ENCODE measurements at regions not wholly inside any gene's neighbourhood (a gene's known extent, or its start where the extent isn't known, plus 50 kb on each side); places are given as distances from the start of the nearest gene placed in this dataset.

GRCh38 chrX:122246937-122247336, 937.1 kb upstream of the GRIA3 start:
- Histone ChIP-seq H3K4me3 (no peak overlapping the region), H3K4me1 (no peaks in the 10 kb centered on the region), H3K36me3 (no peaks in the 10 kb centered on the region), H3K27me3 (no peaks in the 10 kb centered on the region), H3K9me3 (no peaks in the 10 kb centered on the region), H3K27ac (no peak overlapping the region)
- 53 to 60% methylated on average over 3 of the region's 3 CpGs for WGBS, 2 donors (ENCODE audit: low coverage in 1 of 2)
- ATAC-seq, result no peak
- TF ChIP-seq EP300 (IDR thresholded peaks at IDR 0.05), result no peak
- no peak for TF ChIP-seq POLR2A (IDR thresholded peaks at IDR 0.05)

- H3K4me3 ChIP-seq, result no peak overlapping the region
- TF ChIP-seq CTCF (IDR thresholded peaks at IDR 0.05), result no peak
- TF ChIP-seq EP300 (IDR thresholded peaks at IDR 0.05), result no peak
- no peak for TF ChIP-seq POLR2A (IDR thresholded peaks at IDR 0.05)
- no peak for TF ChIP-seq POLR2AphosphoS5 (IDR thresholded peaks at IDR 0.05)
- ATAC-seq, result no peak
- no peaks in the 10 kb centered on the region for H3K4me1 ChIP-seq
- H3K36me3 ChIP-seq, result no peaks in the 10 kb centered on the region
- H3K27me3 ChIP-seq, result no peaks in the 10 kb centered on the region
- no peaks in the 10 kb centered on the region for H3K9me3 ChIP-seq
- no peak overlapping the region for H3K27ac ChIP-seq
Measured at GRCh38 chrX:122248681-122249080, 935.4 kb upstream of the GRIA3 start.

- Histone ChIP-seq H3K27ac (no peak overlapping the region), H3K4me1 (no peaks in the 10 kb centered on the region), H3K27me3 (no peaks in the 10 kb centered on the region), H3K36me3 (no peaks in the 10 kb centered on the region), H3K4me3 (no peak overlapping the region), H3K9me3 (no peaks in the 10 kb centered on the region)
- 64 to 74% methylated on average over 5 of the region's 5 CpGs for WGBS, 2 donors (ENCODE audit: low coverage in 1 of 2)
- no peak for TF ChIP-seq POLR2A (IDR thresholded peaks at IDR 0.05)
- no peak for TF ChIP-seq POLR2AphosphoS5 (IDR thresholded peaks at IDR 0.05)
- no peak for TF ChIP-seq CTCF (IDR thresholded peaks at IDR 0.05)
- no peak for TF ChIP-seq EP300 (IDR thresholded peaks at IDR 0.05)
- ATAC-seq, result no peak
Measured at GRCh38 chrX:122252454-122252853, 931.6 kb upstream of the GRIA3 start.

GRCh38 chrX:122268353-122268752, 915.7 kb upstream of the GRIA3 start:
- no peak overlapping the region for H3K27ac ChIP-seq
- H3K9me3 ChIP-seq, result no peaks in the 10 kb centered on the region
- H3K36me3 ChIP-seq, result no peaks in the 10 kb centered on the region
- H3K4me3 ChIP-seq, result no peak overlapping the region
- no peaks in the 10 kb centered on the region for H3K4me1 ChIP-seq
- H3K27me3 ChIP-seq, result no peaks in the 10 kb centered on the region
- no peak for ATAC-seq
- no peak for TF ChIP-seq POLR2AphosphoS5 (IDR thresholded peaks at IDR 0.05)
- no peak for TF ChIP-seq EP300 (IDR thresholded peaks at IDR 0.05)
- TF ChIP-seq CTCF (IDR thresholded peaks at IDR 0.05), result no peak
- no peak for TF ChIP-seq POLR2A (IDR thresholded peaks at IDR 0.05)

GRCh38 chrX:122269243-122269781, 914.8 kb upstream of the GRIA3 start:
- no peak overlapping the region for H3K27ac ChIP-seq
- H3K9me3 ChIP-seq, result no peaks in the 10 kb centered on the region
- no peak for ATAC-seq
- TF ChIP-seq EP300 (IDR thresholded peaks at IDR 0.05) (no peak), POLR2A (IDR thresholded peaks at IDR 0.05) (no peak), CTCF (IDR thresholded peaks at IDR 0.05) (no peak), POLR2AphosphoS5 (IDR thresholded peaks at IDR 0.05) (no peak)
- no peaks in the 10 kb centered on the region for H3K27me3 ChIP-seq
- no peak overlapping the region for H3K4me3 ChIP-seq
- H3K4me1 ChIP-seq, result no peaks in the 10 kb centered on the region
- no peaks in the 10 kb centered on the region for H3K36me3 ChIP-seq
